IMR-90 (cell line): ENCODE measurements at regions not wholly inside any gene's neighbourhood (a gene's known extent, or its start where the extent isn't known, plus 50 kb on each side); places are given as distances from the start of the nearest gene placed in this dataset.

ENCODE experiments used
- ATAC-seq: fragments of 200-7000 bp; cut with Tn5 transposase; 2 replicates; pipeline ENCODE4 v1.9.1; 2020; ENCODE audit warnings: low read depth, mild to moderate bottlenecking, moderate library complexity
- BruUV-seq: library from RNA; stranded (reverse); fragments of 400-500 nt; replicated peaks from 2 replicates; lab custom pipeline; 2021; lab: Mats Ljungman, UMichigan
- CTCF ChIA-PET: fragments of 300-600 bp; formaldehyde crosslinking; extraction: SDS; loops from one replicate; lab custom pipeline; 2021; ENCODE audit warnings: antibody characterized with exemption; lab: Yijun Ruan, JAX
- POLR2A ChIA-PET: fragments of 300-600 bp; sonication (Branson Sonifier 250); formaldehyde crosslinking; loops from one replicate; lab custom pipeline; 2022; ENCODE audit warnings: antibody characterized with exemption; ENCODE audit not compliant: unreplicated experiment; lab: Charles Lee
- DNase-seq: peaks from one replicate; pipeline ENCODE4 v3.0.0; 2013
- H2AFZ ChIP-seq: replicated peaks from 2 replicates; pipeline ENCODE3; 2013; ENCODE audit warnings: low read length, mild to moderate bottlenecking; ENCODE audit not compliant: poor library complexity
- H2AK5ac ChIP-seq: 2 replicates; pipeline ENCODE4 v1.6.1; 2013; ENCODE audit warnings: low read depth, low read length, inconsistent platforms
- H2AK9ac ChIP-seq: replicated peaks from 2 replicates; pipeline ENCODE3; 2013; ENCODE audit warnings: mild to moderate bottlenecking, low read depth, low read length, moderate library complexity; ENCODE audit not compliant: poor library complexity
- H2BK120ac ChIP-seq: 2 replicates; pipeline ENCODE4 v1.6.1; 2013; ENCODE audit warnings: low read depth, low read length, inconsistent platforms
- H2BK15ac ChIP-seq: 3 replicates; pipeline ENCODE4 v1.6.1; 2013; ENCODE audit warnings: low read depth, low read length, inconsistent platforms
- H2BK20ac ChIP-seq: 2 replicates; pipeline ENCODE4 v1.6.1; 2013; ENCODE audit warnings: low read depth, mild to moderate bottlenecking, inconsistent platforms, low read length, moderate library complexity
- H2BK5ac ChIP-seq: 2 replicates; pipeline ENCODE4 v1.6.1; 2013; ENCODE audit warnings: mild to moderate bottlenecking, low read depth, low read length, inconsistent platforms; ENCODE audit not compliant: poor library complexity, severe bottlenecking
- H3K14ac ChIP-seq: replicated peaks from 2 replicates; pipeline ENCODE4 v1.6.1; 2013; ENCODE audit warnings: low read depth, low read length, inconsistent platforms
- H3K18ac ChIP-seq: 2 replicates; pipeline ENCODE4 v1.6.1; 2013; ENCODE audit warnings: low read depth, low read length, control low read depth
- H3K23ac ChIP-seq: 2 replicates; pipeline ENCODE4 v1.6.1; 2013; ENCODE audit warnings: low read depth, low read length, inconsistent platforms
- H3K27ac ChIP-seq: 2 replicates; pipeline ENCODE4 v1.5.1; 2013; ENCODE audit warnings: mild to moderate bottlenecking, control low read depth, low read length; ENCODE audit not compliant: insufficient read depth
- H3K27me3 ChIP-seq: 2 replicates; pipeline ENCODE4 v1.6.1; 2013; ENCODE audit warnings: low read length; ENCODE audit not compliant: control insufficient read depth, insufficient read depth
- H3K36me3 ChIP-seq: 2 replicates; pipeline ENCODE4 v1.6.1; 2013; ENCODE audit warnings: low read length, mixed read lengths; ENCODE audit not compliant: control insufficient read depth, insufficient read depth
- H3K4ac ChIP-seq: 2 replicates; pipeline ENCODE4 v1.6.1; 2013; ENCODE audit warnings: low read depth, low read length, inconsistent platforms
- H3K4me1 ChIP-seq: 2 replicates; pipeline ENCODE4 v1.6.1; 2013; ENCODE audit warnings: low read length, mixed read lengths; ENCODE audit not compliant: control insufficient read depth, insufficient read depth
- H3K4me2 ChIP-seq: 2 replicates; pipeline ENCODE4 v1.6.1; 2013; ENCODE audit warnings: low read depth, mild to moderate bottlenecking, control low read depth, low read length, moderate library complexity
- H3K4me3 ChIP-seq: 2 replicates; pipeline ENCODE4 v1.5.1; 2013; ENCODE audit warnings: low read depth, mild to moderate bottlenecking, control low read depth, low read length, moderate library complexity; ENCODE audit not compliant: insufficient read depth
- H3K56ac ChIP-seq: 2 replicates; pipeline ENCODE4 v1.6.1; 2013; ENCODE audit warnings: low read length, inconsistent platforms; ENCODE audit not compliant: insufficient read depth; ENCODE audit errors: extremely low read depth
- H3K79me1 ChIP-seq, 2 experiments: 2 replicates each; pipeline ENCODE4 v1.6.1; 2013; ENCODE audit warnings: low read length in 2 of 2, inconsistent platforms in 1 of 2, low read depth in 1 of 2
- H3K9ac ChIP-seq: 2 replicates; pipeline ENCODE4 v1.6.1; 2013; ENCODE audit warnings: low read depth, low read length, control low read depth
- H3K9me1 ChIP-seq: 2 replicates; pipeline ENCODE4 v1.6.1; 2013; ENCODE audit warnings: low read length, inconsistent platforms; ENCODE audit not compliant: insufficient read depth
- H3K9me3 ChIP-seq: 2 replicates; pipeline ENCODE4 v1.6.1; 2013; ENCODE audit warnings: low read length; ENCODE audit not compliant: control insufficient read depth, insufficient read depth
- H4K20me1 ChIP-seq: 2 replicates; pipeline ENCODE4 v1.6.1; 2013; ENCODE audit warnings: low read length, inconsistent platforms; ENCODE audit not compliant: insufficient read depth
- H4K5ac ChIP-seq: 2 replicates; pipeline ENCODE4 v1.6.1; 2013; ENCODE audit warnings: mild to moderate bottlenecking, low read depth, low read length, control low read depth
- H4K8ac ChIP-seq, 2 experiments: 2 replicates each; pipeline ENCODE4 v1.6.1; 2013; ENCODE audit warnings: low read depth in 2 of 2, low read length in 2 of 2, control low read depth in 1 of 2, inconsistent platforms in 1 of 2
- H4K91ac ChIP-seq: 2 replicates; pipeline ENCODE4 v1.6.1; 2013; ENCODE audit warnings: low read depth, low read length, inconsistent platforms; ENCODE audit not compliant: insufficient read depth
- CHD1 ChIP-seq: IDR thresholded peaks from 2 replicates; pipeline ENCODE4 v1.6.1; 2012; ENCODE audit warnings: low read depth, low read length, improper control_type of control experiment
- MAFK ChIP-seq: IDR thresholded peaks from 2 replicates; pipeline ENCODE4 v1.6.1; 2012; ENCODE audit warnings: low read depth, low read length, improper control_type of control experiment
- WGBS, 2 experiments: methylation state at CpG; one replicate each; pipeline versions ENCODE4 v1.1.5 to v1.1.7; 2013; ENCODE audit warnings: missing lambda C conversion rate in 2 of 2; ENCODE audit not compliant: insufficient read length in 1 of 2; ENCODE audit errors: extremely low coverage in 2 of 2; 5-methylcytosine and 5-hydroxymethylcytosine counted together
- dilution Hi-C: fragments of 300-500 bp; cut with HindIII; formaldehyde crosslinking; loops from one replicate; pipeline ENCODE4 v1.14.3; 2018; ENCODE audit warnings: low sequenced_read_pairs; ENCODE audit not compliant: unreplicated experiment
- in situ Hi-C: fragments of 300-500 bp; cut with MboI; formaldehyde crosslinking; loops from 3 replicates; pipeline ENCODE4 v1.14.3; 2019; ENCODE audit warnings: low sequenced_read_pairs, inconsistent platforms, mixed read lengths
- intact Hi-C: fragments of 100-400 bp; cut with micrococcal nuclease; formaldehyde crosslinking; loops from 2 replicates; pipeline ENCODE4 v1.10.0; 2022
- TF ChIP-seq, protein P1 (sequence below): conservative IDR thresholded peaks from 2 replicates; pipeline ENCODE4 v1.5.1; 2012; ENCODE audit warnings: mild to moderate bottlenecking, low read depth, low read length, improper control_type of control experiment

DNA sequence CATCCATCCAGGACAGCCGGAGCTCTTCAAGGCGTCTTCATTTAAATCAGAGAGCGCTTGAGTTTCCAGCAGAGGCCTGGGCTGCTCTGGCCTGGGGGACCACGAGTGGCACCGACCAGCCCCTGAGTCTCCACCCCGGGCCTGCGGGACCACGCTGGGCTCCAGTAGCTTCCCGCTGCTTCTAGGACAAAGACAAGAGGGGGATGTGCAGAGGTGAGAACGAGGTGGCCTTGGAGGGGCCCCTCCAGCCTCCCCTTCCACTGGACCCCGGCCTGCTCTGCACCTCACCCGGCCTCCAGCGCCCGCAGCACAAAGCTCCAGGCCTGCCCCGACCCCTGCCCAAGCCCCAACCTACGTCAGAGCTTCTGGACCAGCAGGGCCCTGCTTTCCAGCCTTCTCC is 81.6 kb downstream of the IRX2 start:
- Histone ChIP-seq H3K9me3 (peaks cover 44% of the 10 kb centered on the region), H3K4me3 (no peak overlapping the region), H2AK9ac (no peak overlapping the region), H3K56ac (no peak overlapping the region), H2BK120ac (no peak overlapping the region), H4K8ac (no peak overlapping the region), H4K91ac (no peak overlapping the region), H3K9me1 (no peaks in the 10 kb centered on the region), H2BK20ac (no peak overlapping the region), H3K18ac (no peak overlapping the region), H3K4me2 (no peak overlapping the region), H3K4ac (no peak overlapping the region), H2BK15ac (no peak overlapping the region), H3K36me3 (no peaks in the 10 kb centered on the region), H2BK5ac (no peak overlapping the region), H2AK5ac (no peak overlapping the region), H3K23ac (no peak overlapping the region), H3K27ac (no peak overlapping the region), H3K79me1 (no peaks in the 10 kb centered on the region), H3K14ac (no peak overlapping the region), H3K4me1 (no peaks in the 10 kb centered on the region), H3K9ac (no peak overlapping the region), H2AFZ (no peak overlapping the region), H3K27me3 (no peaks in the 10 kb centered on the region), H4K20me1 (no peaks in the 10 kb centered on the region), H4K5ac (no peak overlapping the region)
- intact Hi-C loops (no loop called here), dilution Hi-C loops (no loop called here), in situ Hi-C loops (no loop called here)
- TF ChIP-seq, protein P1, sequence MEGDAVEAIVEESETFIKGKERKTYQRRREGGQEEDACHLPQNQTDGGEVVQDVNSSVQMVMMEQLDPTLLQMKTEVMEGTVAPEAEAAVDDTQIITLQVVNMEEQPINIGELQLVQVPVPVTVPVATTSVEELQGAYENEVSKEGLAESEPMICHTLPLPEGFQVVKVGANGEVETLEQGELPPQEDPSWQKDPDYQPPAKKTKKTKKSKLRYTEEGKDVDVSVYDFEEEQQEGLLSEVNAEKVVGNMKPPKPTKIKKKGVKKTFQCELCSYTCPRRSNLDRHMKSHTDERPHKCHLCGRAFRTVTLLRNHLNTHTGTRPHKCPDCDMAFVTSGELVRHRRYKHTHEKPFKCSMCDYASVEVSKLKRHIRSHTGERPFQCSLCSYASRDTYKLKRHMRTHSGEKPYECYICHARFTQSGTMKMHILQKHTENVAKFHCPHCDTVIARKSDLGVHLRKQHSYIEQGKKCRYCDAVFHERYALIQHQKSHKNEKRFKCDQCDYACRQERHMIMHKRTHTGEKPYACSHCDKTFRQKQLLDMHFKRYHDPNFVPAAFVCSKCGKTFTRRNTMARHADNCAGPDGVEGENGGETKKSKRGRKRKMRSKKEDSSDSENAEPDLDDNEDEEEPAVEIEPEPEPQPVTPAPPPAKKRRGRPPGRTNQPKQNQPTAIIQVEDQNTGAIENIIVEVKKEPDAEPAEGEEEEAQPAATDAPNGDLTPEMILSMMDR, result no peak
- TF ChIP-seq MAFK, result no peak
- TF ChIP-seq CHD1, result no peak
- ChIA-PET POLR2A (no interaction called here), CTCF (no interaction called here)
- 65% methylated on average over 2 of the region's 16 CpGs; no CpG with 5 or more reads in 1 of the 2 experiments for WGBS, 2 experiments
- no peak for DNase-seq
- ATAC-seq, result no peak
- BruUV-seq, result no TSS peak
